ENCODE measurements at regions not wholly inside any gene's neighbourhood (a gene's known extent, or its start where the extent isn't known, plus 50 kb on each side); places are given as distances from the start of the nearest gene placed in this dataset.

- in situ Hi-C loops (cut with HindIII; ENCODE audit: low sequenced_read_pairs), result no loop called here
- DNase-seq (ENCODE audit: low read depth), result no peak
- no peak overlapping the region for H3K4me3 ChIP-seq (ENCODE audit: low read depth, low read length)
- TF ChIP-seq CTCF (IDR thresholded peaks at IDR 0.05; ENCODE audit: low read depth, low read length, missing control alignments), result no peak
These were observed 146.8 kb upstream of the GSE1 start for GRCh38 chr16:85466304-85466700.

GRCh38 chr16:85466989-85467388 lies 146.1 kb upstream of the GSE1 start:
- no peak overlapping the region for H3K4me3 ChIP-seq (ENCODE audit: low read depth, low read length)
- in situ Hi-C loops (cut with HindIII; ENCODE audit: low sequenced_read_pairs), result no loop called here
- TF ChIP-seq CTCF (IDR thresholded peaks at IDR 0.05; ENCODE audit: low read depth, low read length, missing control alignments), result no peak
- no peak for DNase-seq (ENCODE audit: low read depth)

- in situ Hi-C loops (cut with HindIII; ENCODE audit: low sequenced_read_pairs), result loop anchor here (5.0 kb wide), 1 partner anchor 107 kb away; no protein-coding TSS in a partner anchor
- no peak overlapping the region for H3K4me3 ChIP-seq (ENCODE audit: low read depth, low read length)
- no peak for TF ChIP-seq CTCF (IDR thresholded peaks at IDR 0.05; ENCODE audit: low read depth, low read length, missing control alignments)
- DNase-seq (ENCODE audit: low read depth), result no peak
These were observed 143.1 kb upstream of the GSE1 start for GRCh38 chr16:85469929-85470590.

GRCh38 chr16:85470873-85471272 lies 142.2 kb upstream of the GSE1 start:
- no peak for DNase-seq (ENCODE audit: low read depth)
- in situ Hi-C loops (cut with HindIII; ENCODE audit: low sequenced_read_pairs), result loop anchor here (5.0 kb wide), 1 partner anchor 106 kb away; no protein-coding TSS in a partner anchor
- no peak for TF ChIP-seq CTCF (IDR thresholded peaks at IDR 0.05; ENCODE audit: low read depth, low read length, missing control alignments)
- H3K4me3 ChIP-seq (ENCODE audit: low read depth, low read length), result no peak overlapping the region

GRCh38 chr16:85471469-85472431 lies 141.4 kb upstream of the GSE1 start:
- in situ Hi-C loops (cut with HindIII; ENCODE audit: low sequenced_read_pairs), result loop anchor here (5.0 kb wide), 1 partner anchor 106 kb away; no protein-coding TSS in a partner anchor
- no peak overlapping the region for H3K4me3 ChIP-seq (ENCODE audit: low read depth, low read length)
- TF ChIP-seq CTCF (IDR thresholded peaks at IDR 0.05; ENCODE audit: low read depth, low read length, missing control alignments), result peak; percentile 13
- DNase-seq (ENCODE audit: low read depth), result no peak

GRCh38 chr16:85472514-85472913 lies 140.6 kb upstream of the GSE1 start:
- no peak overlapping the region for H3K4me3 ChIP-seq (ENCODE audit: low read depth, low read length)
- in situ Hi-C loops (cut with HindIII; ENCODE audit: low sequenced_read_pairs), result loop anchor here (5.0 kb wide), 1 partner anchor 105 kb away; no protein-coding TSS in a partner anchor
- TF ChIP-seq CTCF (IDR thresholded peaks at IDR 0.05; ENCODE audit: low read depth, low read length, missing control alignments), result no peak
- DNase-seq (ENCODE audit: low read depth), result no peak
